ENCODE measurements at regions not wholly inside any gene's neighbourhood (a gene's known extent, or its start where the extent isn't known, plus 50 kb on each side); places are given as distances from the start of the nearest gene placed in this dataset.
"Not testable (repeated sequence)": the region's sequence is repeated elsewhere in the genome, so short reads cannot be mapped to it uniquely, and the experiment has no call there.

DNA sequence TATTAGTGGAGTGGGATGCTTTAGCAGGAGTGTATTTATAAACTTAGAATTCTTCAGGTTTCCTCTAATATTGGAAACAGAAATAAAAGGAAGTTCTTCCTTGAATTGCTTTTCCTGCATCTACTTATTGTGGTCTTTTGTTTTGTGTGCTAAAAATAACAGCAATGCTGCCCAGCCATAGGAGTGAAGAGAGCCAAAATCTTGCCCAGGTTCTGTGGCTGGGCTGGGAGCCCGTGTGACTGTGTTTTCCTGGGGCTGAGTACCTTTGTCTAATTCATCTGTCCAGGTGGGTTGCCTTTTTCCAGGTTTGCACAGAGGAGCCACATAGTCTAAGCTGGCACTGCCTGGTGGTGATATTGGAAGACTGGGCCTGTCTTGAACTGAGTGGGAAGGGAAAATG is 179.7 kb upstream of the ADAMTSL1 start:
- DNase-seq (ENCODE audit: low spot score), result no peak

DNA sequence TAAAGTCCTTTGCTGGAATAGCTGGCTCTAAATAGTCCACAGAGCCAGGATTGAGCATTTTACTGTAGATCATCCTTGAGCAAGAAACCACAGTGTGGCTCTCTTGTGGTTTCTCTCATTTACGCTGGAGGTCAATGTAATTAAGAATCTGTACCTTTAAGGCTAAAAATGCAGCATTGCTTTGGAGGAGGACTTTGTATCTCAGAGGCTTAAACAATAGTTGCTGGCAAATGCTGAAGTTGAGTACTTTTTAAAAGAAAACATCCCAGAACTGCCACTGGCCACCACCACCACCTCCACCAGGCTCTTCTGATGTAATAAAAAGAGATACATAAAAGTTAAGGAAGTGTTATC is 177.3 kb upstream of the ADAMTSL1 start:
- DNase-seq (ENCODE audit: low spot score), result peak; percentile 36

- peak; percentile 50 for DNase-seq (ENCODE audit: low spot score)
These were observed 176.7 kb upstream of the ADAMTSL1 start for GRCh38 chr9:18297056-18297841.

DNA sequence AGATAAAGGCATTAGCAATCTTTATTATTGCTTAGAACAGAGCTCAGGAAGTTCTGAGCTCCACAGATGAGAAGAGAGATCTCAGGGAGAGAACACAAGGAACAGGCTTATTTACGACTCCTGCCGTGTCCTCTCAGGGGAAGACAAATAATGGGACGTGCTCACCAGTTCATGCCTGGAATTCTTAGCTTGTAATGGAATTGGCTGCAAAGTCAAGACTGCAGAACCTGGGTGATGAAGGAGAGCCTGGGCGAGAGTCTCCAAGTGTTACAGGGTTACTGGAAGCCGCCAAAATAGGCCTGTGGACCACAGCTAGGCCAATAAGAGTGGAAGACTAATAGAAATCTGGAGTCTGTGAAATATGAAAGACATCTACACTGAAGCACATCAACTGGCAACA is 174.5 kb upstream of the ADAMTSL1 start:
- no peak for DNase-seq (ENCODE audit: low spot score)

- not testable (repeated sequence) for DNase-seq (ENCODE audit: low spot score)
These were observed 168.7 kb upstream of the ADAMTSL1 start for GRCh38 chr9:18305167-18305806.

GRCh38 chr9:18314316-18314715 is 159.6 kb upstream of the ADAMTSL1 start:
- DNase-seq (ENCODE audit: low spot score), result no peak

DNA sequence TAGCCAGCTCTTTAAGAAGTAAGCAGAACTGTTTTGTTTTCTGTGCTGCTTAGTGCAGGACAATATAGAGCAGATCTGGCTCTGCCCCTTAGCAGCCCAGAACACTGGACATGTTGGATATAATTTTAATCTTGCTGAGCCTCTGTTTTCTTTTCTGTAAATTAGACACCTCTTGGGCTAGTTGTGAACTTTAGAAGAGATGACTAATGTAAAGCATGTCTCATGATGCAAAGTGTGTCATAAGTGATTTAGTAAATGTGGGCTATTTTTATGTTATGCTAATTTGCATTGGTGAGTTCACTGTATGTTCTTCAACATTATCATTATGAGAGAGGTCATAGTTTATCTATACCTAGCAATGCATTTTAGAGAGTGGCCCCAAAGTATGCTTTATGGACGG is 156.1 kb upstream of the ADAMTSL1 start:
- no peak for DNase-seq (ENCODE audit: low spot score)

DNA sequence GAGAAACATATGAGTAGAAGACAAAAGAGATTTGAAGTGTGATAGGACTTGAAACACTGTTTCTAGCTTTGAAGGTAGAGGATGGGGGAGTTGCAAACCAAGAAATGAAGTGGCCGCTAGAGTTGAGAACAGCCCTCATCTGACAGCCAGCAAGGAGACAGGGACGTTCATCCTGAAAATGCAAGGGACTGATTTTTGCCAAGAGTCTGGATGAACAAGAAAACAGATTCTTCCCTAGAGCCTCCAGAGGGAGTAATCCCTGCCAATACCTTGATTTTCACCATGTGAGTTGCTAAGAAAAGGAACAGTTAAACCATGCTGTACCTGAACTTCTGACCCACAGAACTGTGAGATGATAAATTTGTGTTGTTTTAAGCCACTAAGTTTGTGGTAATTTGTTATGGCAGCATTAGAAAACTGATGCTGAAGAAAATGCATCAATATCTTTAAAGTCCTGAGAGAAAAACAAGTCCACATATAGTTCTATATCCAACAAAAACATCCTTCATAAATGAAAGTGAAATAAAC is 154.0 kb upstream of the ADAMTSL1 start:
- DNase-seq (ENCODE audit: low spot score), result no peak

DNA sequence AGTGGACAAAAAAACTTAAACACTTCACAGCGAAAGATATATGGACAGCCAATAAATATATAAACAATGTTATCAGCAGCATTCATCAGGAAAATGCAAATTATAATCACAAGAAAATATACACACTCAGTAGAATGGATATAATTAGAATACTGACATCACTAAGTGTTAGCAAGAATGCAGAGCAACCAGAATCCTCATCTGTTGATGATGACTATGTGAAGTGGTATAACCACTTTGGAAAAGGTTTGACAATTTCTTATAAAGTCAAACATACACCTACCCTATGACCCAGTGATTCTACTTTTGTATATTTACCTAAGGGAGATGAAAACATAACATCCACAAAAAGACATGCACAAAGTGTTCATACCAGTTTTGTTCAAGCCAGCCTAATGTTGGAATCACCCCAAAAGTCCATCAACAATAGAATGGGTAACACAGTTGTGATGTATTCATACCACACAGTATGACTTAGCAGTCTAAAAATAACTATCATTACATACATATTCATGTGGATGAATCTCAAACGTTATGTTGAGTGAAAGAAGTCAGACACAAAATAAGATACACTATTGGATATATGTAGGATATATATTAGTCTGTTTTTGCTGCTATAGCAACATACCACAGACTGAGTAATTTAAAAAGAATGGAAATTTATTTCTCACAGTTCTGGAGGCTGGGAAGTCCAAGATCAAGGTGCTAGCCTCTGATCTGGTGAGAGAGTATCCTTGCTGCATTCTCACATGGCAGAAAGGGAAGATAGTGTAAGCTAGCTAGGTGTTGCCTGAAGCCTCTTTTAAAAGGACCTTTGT is 148.8 kb upstream of the ADAMTSL1 start:
- DNase-seq (ENCODE audit: low spot score), result no peak

DNA sequence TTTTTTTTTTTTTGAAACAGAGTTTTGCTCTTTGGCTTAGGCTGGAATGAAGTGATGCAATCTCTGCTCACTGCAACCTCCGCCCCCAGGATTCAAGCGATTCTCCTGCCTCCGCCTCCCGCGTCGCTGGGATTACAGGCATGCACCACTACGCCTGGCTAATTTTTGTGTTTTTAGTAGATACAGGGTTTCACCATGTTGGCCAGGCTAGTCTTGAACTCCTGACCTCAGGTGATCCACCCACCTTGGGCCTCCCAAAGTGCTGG is 148.3 kb upstream of the ADAMTSL1 start:
- DNase-seq (ENCODE audit: low spot score), result not testable (repeated sequence)

DNA sequence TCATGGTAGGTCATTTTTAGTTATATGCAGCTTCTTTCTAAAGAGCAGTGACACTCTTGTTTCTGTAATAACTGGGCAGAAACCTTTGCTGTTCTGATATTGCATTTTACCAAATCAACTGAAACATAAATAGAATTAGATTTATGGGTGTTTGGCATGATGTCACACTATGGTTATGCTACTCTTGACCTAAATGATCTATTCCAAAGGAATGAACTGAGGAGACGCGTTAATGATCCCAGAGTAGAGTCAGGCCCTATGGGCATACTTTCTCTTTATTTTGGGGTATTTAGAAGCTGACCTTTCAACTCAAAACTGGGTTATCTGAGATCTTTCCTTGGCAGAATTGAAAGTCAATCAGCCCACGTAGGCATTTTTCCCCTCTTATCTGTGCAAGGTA is 146.8 kb upstream of the ADAMTSL1 start:
- no peak for DNase-seq (ENCODE audit: low spot score)

- no peak for DNase-seq (ENCODE audit: low spot score)
These were observed 143.3 kb upstream of the ADAMTSL1 start for GRCh38 chr9:18330401-18331309.

GRCh38 chr9:18331310-18331684 is 142.7 kb upstream of the ADAMTSL1 start:
- no peak for DNase-seq (ENCODE audit: low spot score)

DNA sequence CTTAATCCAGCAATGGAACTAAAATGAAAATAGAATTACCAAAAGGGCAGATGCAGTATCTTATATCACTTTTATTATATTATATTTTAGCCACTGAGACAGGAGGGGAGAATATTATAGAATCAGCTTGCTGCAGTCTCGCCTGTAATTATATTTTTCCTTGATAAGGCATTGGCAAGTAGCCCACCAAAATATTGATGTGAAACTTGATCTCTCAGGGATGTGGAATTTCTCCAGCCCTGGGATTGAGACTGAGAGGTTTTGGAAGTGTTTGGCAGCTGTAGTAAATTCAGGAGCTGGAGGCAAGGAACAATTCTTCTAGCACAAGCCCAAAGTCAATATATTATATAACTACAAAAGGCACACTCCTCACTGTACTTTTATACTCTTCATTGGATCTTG is 142.1 kb upstream of the ADAMTSL1 start:
- DNase-seq (ENCODE audit: low spot score), result no peak

GRCh38 chr9:18333157-18333556 is 140.8 kb upstream of the ADAMTSL1 start:
- DNase-seq (ENCODE audit: low spot score), result no peak

DNA sequence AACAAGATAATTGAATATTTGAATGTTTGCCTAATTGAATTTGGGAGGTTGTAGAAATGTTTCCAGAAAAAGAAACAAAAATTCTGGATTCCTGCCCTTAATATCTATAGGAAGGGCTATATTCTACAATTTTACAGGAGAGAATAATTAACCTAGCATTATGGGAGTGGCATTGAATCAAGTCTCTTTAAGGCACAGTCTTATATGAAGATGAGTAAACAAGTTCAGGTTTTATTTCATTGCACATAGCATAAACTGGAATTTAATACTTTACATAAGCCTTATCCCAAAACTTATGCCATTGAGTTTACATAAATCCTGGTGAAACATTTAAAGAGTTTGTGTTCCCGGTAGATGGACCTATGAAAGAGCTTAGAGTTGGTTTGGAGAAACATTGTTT is 138.1 kb upstream of the ADAMTSL1 start:
- no peak for DNase-seq (ENCODE audit: low spot score)

DNA sequence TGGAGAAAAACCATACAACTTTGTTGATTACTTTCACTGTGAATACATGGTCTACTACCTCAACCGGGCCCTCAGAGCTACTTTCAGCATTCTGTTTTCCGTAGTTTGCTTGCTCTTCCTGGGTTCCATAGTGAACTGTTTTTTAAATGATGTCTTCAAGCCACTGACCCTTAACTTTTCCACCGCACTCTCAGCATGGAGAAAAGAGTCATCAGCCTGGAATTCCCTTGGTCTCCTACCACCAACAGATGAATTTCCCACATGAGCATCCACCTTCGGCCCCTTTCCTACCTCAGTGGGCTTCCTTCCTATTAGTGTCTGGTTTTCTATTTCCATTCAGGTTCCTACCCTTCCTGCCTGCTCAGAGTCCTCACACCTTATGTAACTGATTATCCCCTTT is 135.9 kb upstream of the ADAMTSL1 start:
- DNase-seq (ENCODE audit: low spot score), result peak; percentile 30

DNA sequence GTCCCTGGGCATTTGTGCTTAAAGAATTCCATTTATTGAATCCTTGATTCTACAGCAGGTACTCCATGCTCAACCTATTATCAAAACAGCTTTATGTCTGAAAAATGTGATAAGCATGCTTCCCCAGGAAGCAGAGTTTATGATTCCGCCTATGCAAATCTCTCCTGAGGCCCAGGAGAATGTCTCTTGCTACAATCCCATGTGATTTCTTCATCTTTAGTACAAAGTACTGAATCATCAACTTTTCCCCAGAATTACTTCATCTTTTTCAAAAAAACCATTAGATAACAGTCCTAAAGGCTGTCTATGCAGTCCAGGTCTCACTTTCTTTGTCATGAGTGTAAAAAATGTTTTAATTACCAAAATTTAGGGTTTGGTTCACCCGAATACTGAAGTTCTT is 130.2 kb upstream of the ADAMTSL1 start:
- DNase-seq (ENCODE audit: low spot score), result peak; percentile 57

DNA sequence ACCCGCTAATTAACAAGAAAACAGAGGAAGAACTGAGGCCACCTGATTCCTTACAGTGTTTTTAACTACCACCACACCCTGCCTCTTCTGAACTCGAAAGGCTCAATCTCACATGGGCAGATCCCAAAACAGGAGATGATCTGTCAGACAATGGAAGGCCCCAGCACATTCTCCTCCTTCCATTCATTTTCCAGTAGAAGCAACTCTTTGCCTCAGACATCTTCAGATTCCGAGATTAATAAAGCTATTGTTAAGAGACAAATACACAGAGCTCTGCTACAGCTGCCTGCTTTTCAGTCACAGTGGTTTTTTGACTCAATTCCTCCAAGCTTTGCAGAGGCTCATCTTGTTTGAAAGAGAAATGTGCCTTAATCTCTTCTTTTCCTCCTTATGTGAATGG is 127.2 kb upstream of the ADAMTSL1 start:
- DNase-seq (ENCODE audit: low spot score), result no peak

- DNase-seq (ENCODE audit: low spot score), result peak; percentile 16
These were observed 126.4 kb upstream of the ADAMTSL1 start for GRCh38 chr9:18347386-18348082.

GRCh38 chr9:18348083-18348475 is 125.9 kb upstream of the ADAMTSL1 start:
- no peak for DNase-seq (ENCODE audit: low spot score)

Measured in AG20443 (cell line).